RWPE1 (cell line): ENCODE measurements at regions not wholly inside any gene's neighbourhood (a gene's known extent, or its start where the extent isn't known, plus 50 kb on each side); places are given as distances from the start of the nearest gene placed in this dataset.
"Not testable (repeated sequence)": the region's sequence is repeated elsewhere in the genome, so short reads cannot be mapped to it uniquely, and the experiment has no call there.

Experiments used
- CTCF ChIA-PET: fragments of 350-600 bp; sonication (Branson Sonifier 250); formaldehyde crosslinking; extraction: SDS; loops from one replicate; lab custom pipeline; 2021; lab: Yijun Ruan, JAX
- POLR2A ChIA-PET: fragments of 400-600 bp; formaldehyde crosslinking; extraction: SDS; loops from one replicate; lab custom pipeline; 2020; ENCODE audit warnings: antibody characterized with exemption; ENCODE audit not compliant: low non-redundant PET; lab: Yijun Ruan, JAX
- DNase-seq: peaks from one replicate; pipeline ENCODE4 v3.0.0; 2012; ENCODE audit warnings: low spot score
- H3K27ac ChIP-seq: fragments of 450-650 bp; 2 replicates; pipeline ENCODE4 v1.5.1; 2017
- TF ChIP-seq, protein P1 (sequence below): fragments of 450-650 bp; conservative IDR thresholded peaks from 2 replicates; pipeline ENCODE4 v1.5.1; 2017; ENCODE audit warnings: low read depth, mild to moderate bottlenecking

DNA sequence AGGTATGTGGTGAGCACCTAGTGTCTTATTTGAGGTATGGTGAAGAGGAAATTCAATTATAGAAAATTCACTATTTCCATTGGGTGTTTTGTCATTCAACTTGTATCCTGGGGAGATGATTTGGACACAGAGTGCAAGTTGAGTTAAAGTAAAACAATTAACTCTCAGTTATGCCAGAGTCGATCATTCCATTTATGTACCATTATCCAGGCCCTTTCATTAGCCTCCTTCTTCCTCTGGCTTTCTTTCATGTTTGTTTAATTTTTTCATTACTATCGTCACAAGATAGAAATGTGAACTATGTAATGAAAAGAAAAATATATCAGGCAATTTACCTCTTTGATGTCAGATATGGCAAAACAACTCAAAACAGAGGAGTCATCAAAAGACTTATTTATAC is 1347.2 kb upstream of the NUDT12 start:
- TF ChIP-seq, protein P1, sequence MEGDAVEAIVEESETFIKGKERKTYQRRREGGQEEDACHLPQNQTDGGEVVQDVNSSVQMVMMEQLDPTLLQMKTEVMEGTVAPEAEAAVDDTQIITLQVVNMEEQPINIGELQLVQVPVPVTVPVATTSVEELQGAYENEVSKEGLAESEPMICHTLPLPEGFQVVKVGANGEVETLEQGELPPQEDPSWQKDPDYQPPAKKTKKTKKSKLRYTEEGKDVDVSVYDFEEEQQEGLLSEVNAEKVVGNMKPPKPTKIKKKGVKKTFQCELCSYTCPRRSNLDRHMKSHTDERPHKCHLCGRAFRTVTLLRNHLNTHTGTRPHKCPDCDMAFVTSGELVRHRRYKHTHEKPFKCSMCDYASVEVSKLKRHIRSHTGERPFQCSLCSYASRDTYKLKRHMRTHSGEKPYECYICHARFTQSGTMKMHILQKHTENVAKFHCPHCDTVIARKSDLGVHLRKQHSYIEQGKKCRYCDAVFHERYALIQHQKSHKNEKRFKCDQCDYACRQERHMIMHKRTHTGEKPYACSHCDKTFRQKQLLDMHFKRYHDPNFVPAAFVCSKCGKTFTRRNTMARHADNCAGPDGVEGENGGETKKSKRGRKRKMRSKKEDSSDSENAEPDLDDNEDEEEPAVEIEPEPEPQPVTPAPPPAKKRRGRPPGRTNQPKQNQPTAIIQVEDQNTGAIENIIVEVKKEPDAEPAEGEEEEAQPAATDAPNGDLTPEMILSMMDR = no peak
- ChIA-PET CTCF (no interaction called here), POLR2A (no interaction called here)
- no peak overlapping the region for H3K27ac ChIP-seq
- DNase-seq = no peak

- ChIA-PET CTCF (no interaction called here), POLR2A (no interaction called here)
- TF ChIP-seq, protein P1 = no peak
- DNase-seq = no peak
- no peak overlapping the region for H3K27ac ChIP-seq
Measured at GRCh38 chr5:104904561-104904960, 1342.0 kb upstream of the NUDT12 start.

GRCh38 chr5:104903941-104904340 is 1341.4 kb upstream of the NUDT12 start:
- TF ChIP-seq, protein P1 = no peak
- no peak overlapping the region for H3K27ac ChIP-seq
- no peak for DNase-seq
- CTCF ChIA-PET = no interaction called here
- POLR2A ChIA-PET = no interaction called here

DNA sequence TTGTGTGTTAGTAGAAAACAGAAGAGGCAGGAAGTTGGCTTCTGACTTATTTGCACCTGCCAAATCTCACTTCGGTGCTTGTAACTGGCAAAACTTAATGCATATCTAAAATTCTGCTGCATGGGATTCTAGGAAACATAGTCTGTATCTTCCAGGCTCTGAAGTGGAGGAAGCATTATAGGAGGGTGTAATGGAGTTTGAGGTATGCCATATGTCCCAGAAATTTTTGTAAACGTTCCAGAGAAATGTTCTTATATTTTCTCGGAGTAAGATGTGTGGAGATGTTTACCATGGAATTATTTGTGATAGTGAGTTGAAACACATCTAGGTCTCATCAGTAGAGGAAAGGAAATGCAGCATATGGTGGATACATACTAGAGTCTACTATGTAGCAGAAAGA is 1329.0 kb upstream of the NUDT12 start:
- TF ChIP-seq, protein P1 = no peak
- CTCF ChIA-PET = no interaction called here
- H3K27ac ChIP-seq = no peak overlapping the region
- POLR2A ChIA-PET = no interaction called here
- DNase-seq = no peak

GRCh38 chr5:104890767-104891166 is 1328.2 kb upstream of the NUDT12 start:
- ChIA-PET CTCF (no interaction called here), POLR2A (no interaction called here)
- TF ChIP-seq, protein P1 = no peak
- H3K27ac ChIP-seq = no peak overlapping the region
- no peak for DNase-seq

GRCh38 chr5:104859437-104859836 is 1296.8 kb upstream of the NUDT12 start:
- ChIA-PET POLR2A (no interaction called here), CTCF (no interaction called here)
- DNase-seq = no peak
- no peak overlapping the region for H3K27ac ChIP-seq
- TF ChIP-seq, protein P1 = no peak

GRCh38 chr5:104852099-104852498 is 1289.5 kb upstream of the NUDT12 start:
- H3K27ac ChIP-seq, DNase-seq, POLR2A ChIA-PET, CTCF ChIA-PET: not testable (repeated sequence)
